ENCODE measurements at regions not wholly inside any gene's neighbourhood (a gene's known extent, or its start where the extent isn't known, plus 50 kb on each side); places are given as distances from the start of the nearest gene placed in this dataset.

DNA sequence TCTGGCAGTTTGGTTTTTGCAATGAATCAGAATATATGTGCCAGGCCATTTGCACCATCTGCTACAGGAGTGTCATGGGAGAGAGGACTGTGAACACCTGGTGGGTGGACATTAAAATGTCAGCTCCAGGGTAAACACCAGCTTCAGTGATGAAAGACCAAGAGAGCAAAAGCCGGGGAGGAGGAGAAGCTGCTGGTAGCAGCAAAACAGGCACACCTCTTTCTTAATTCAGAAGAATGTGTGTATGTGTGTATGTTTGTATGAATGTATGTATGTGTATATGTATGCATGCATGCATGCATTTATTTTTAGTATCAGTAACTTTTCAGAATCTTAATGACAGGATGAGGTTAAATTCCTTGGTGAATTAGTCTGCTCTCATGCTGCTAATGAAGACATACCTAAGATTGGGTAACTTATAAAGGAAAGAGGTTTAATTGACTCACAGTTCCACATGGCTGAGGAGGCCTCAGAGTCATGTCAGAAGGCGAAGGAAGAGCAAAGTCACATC, 357.4 kb upstream of the PRICKLE1 start:
- no peak for FAIRE-seq
- DNase-seq (ENCODE audit: insufficient read length, low spot score) = no peak
- TF ChIP-seq, protein P1, sequence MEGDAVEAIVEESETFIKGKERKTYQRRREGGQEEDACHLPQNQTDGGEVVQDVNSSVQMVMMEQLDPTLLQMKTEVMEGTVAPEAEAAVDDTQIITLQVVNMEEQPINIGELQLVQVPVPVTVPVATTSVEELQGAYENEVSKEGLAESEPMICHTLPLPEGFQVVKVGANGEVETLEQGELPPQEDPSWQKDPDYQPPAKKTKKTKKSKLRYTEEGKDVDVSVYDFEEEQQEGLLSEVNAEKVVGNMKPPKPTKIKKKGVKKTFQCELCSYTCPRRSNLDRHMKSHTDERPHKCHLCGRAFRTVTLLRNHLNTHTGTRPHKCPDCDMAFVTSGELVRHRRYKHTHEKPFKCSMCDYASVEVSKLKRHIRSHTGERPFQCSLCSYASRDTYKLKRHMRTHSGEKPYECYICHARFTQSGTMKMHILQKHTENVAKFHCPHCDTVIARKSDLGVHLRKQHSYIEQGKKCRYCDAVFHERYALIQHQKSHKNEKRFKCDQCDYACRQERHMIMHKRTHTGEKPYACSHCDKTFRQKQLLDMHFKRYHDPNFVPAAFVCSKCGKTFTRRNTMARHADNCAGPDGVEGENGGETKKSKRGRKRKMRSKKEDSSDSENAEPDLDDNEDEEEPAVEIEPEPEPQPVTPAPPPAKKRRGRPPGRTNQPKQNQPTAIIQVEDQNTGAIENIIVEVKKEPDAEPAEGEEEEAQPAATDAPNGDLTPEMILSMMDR (IDR thresholded peaks at IDR 0.05; ENCODE audit: insufficient read depth, missing control alignments) = no peak

DNA sequence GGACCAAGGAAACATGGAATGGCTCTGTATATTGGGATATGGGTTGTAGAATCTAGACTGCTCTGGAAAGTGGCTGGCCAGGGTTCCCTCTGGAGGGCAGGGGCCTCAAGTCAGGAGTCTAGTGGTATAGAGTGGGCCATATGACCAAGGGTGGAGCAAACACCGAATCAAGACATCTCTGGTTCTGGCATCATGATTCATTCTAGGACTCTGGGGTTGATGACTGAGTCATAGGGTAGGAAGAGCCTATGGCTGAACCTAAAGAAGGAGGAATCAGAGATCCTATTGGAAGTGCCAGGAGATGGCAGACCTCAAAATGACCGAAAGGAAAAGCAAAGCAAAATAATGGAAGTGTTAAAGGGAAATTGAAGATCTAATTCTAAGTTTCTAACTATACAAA, 356.4 kb upstream of the PRICKLE1 start:
- FAIRE-seq (no peak), DNase-seq (ENCODE audit: insufficient read length, low spot score) (no peak)
- TF ChIP-seq, protein P1 (IDR thresholded peaks at IDR 0.05; ENCODE audit: insufficient read depth, missing control alignments) = no peak

DNA sequence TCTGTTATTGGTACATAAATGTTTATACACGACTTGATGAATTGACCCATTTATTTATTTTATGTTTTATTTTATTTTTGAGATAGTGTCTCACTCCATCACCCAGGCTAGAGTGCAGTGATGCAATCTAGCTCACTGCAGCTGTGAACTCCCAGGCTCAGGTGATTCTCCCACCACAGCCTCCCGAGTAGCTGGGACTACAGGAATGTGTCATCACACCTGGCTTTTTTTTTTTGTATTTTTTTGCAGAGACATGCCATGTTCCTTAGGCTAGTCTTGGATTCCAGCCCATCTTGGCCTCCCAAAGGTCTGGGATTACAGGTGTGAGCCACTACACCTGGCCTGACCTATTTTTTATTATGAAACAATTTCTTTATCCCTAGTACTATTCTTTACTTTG, 355.0 kb upstream of the PRICKLE1 start:
- FAIRE-seq = no peak
- TF ChIP-seq, protein P1 (IDR thresholded peaks at IDR 0.05; ENCODE audit: insufficient read depth, missing control alignments) = no peak
- no peak for DNase-seq (ENCODE audit: insufficient read length, low spot score)

DNA sequence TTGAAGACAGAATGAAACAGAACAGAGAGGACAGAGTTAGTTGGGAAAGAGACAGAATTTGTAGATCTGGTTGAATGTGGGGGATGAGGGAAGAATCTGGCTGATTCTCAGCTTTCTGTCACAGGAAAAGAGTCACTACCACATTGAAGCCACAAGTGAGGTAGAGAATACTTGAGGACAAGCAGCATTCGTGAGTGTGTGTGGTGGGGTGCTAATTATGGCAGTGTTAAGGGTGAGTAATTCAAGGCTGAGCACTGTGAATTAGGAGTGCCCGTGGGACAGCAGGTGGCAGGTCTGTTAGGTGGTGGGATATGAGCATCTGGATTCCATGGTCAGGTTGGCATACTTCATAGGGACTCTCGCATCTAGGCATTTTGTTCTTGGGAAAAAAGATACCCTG, 347.4 kb upstream of the PRICKLE1 start:
- DNase-seq (ENCODE audit: insufficient read length, low spot score) = no peak
- no peak for FAIRE-seq
- TF ChIP-seq, protein P1 (IDR thresholded peaks at IDR 0.05; ENCODE audit: insufficient read depth, missing control alignments) = no peak

DNA sequence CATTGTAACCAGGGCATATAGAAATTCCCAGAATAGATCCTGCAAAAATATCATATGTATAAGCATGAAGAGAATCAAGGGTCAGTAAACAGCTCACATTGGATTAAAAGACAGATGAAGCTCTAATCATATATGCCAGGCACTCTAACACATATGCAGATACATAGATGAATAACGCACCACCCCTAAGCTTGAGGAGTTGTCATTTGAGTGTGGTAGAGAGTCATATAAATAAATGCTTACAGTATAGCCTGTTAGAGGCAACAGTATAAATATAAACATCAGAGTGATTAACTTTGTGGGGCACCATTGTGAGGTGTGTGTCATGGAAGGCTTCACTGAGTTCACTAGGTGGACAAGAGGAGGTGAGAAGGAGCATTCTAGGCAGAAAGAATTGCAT, 346.7 kb upstream of the PRICKLE1 start:
- TF ChIP-seq, protein P1 (IDR thresholded peaks at IDR 0.05; ENCODE audit: insufficient read depth, missing control alignments) = no peak
- DNase-seq (ENCODE audit: insufficient read length, low spot score) (no peak), FAIRE-seq (no peak)

DNA sequence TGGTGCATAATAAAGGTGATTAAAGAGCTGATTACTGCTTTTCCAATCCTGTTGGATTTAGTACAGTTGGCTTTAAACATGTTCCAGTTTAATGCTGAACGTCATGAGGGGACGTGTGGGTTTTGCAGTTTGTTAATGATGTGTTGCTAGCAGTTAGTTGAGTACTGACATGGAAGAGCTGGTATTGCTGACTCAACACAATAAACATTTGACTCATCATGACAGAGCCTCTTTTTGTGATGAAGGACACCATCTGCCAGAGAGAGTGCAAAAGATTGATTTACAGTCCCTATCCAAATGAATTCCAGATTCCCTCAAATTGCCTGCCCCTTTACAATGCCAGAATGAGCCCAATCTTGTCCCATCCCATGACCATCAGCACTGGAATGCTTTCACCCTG, 346.2 kb upstream of the PRICKLE1 start:
- FAIRE-seq (no peak), DNase-seq (ENCODE audit: insufficient read length, low spot score) (no peak)
- TF ChIP-seq, protein P1 (IDR thresholded peaks at IDR 0.05; ENCODE audit: insufficient read depth, missing control alignments) = no peak

DNA sequence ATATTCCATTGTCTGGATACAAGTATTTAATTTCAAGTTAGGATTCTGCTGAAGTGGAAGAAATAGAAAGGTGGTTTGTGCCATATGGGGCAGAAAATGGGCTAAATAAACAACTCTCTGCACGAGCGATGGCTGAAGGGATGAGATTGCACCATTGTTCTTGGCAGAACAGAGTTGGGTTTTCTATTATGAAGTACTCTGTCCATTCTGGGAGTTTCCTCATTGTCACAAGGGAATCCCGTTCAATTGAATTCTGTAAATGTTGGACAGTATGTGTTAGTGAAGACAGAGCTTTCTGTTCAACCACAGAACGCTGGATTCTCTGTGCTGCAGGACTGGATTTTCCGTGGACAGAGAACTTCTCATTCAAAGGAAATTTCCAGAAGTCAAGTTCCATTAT, 345.5 kb upstream of the PRICKLE1 start:
- FAIRE-seq (no peak), DNase-seq (ENCODE audit: insufficient read length, low spot score) (no peak)
- TF ChIP-seq, protein P1 (IDR thresholded peaks at IDR 0.05; ENCODE audit: insufficient read depth, missing control alignments) = no peak
